NAMALWA (cell line): ENCODE measurements at regions not wholly inside any gene's neighbourhood (a gene's known extent, or its start where the extent isn't known, plus 50 kb on each side); places are given as distances from the start of the nearest gene placed in this dataset.

Experiments
- DNase-seq: peaks from one replicate; pipeline ENCODE4 v3.0.0-alpha.2; 2015; ENCODE audit warnings: low spot score

GRCh38 chr5:23084815-23085214 is 231.7 kb upstream of the CDH12 start:
- peak; percentile 33 for DNase-seq

- DNase-seq: peak; percentile 36
Measured at GRCh38 chr5:23072179-23072578, 219.0 kb upstream of the CDH12 start.

- no peak for DNase-seq
Measured at GRCh38 chr5:23071682-23072081, 218.5 kb upstream of the CDH12 start.

GRCh38 chr5:23064710-23065109 is 211.6 kb upstream of the CDH12 start:
- no peak for DNase-seq

- no peak for DNase-seq
Measured at GRCh38 chr5:23053846-23054245, 200.7 kb upstream of the CDH12 start.

GRCh38 chr5:23042226-23042625 is 189.1 kb upstream of the CDH12 start:
- no peak for DNase-seq

- no peak for DNase-seq
Measured at GRCh38 chr5:23035555-23036090, 182.5 kb upstream of the CDH12 start.

- no peak for DNase-seq
Measured at GRCh38 chr5:23033864-23034263, 180.7 kb upstream of the CDH12 start.

GRCh38 chr5:23029290-23029689 is 176.1 kb upstream of the CDH12 start:
- DNase-seq: no peak

- DNase-seq: no peak
Measured at GRCh38 chr5:23028445-23029021, 175.4 kb upstream of the CDH12 start.

- DNase-seq: no peak
Measured at GRCh38 chr5:23027830-23028229, 174.7 kb upstream of the CDH12 start.

GRCh38 chr5:23027331-23027730 is 174.2 kb upstream of the CDH12 start:
- no peak for DNase-seq

GRCh38 chr5:23026252-23027170 is 173.4 kb upstream of the CDH12 start:
- no peak for DNase-seq

GRCh38 chr5:23025629-23026233 is 172.6 kb upstream of the CDH12 start:
- DNase-seq: no peak

- no peak for DNase-seq
Measured at GRCh38 chr5:23024470-23024869, 171.3 kb upstream of the CDH12 start.

GRCh38 chr5:23014825-23015224 is 161.7 kb upstream of the CDH12 start:
- DNase-seq: no peak

- no peak for DNase-seq
Measured at GRCh38 chr5:23014266-23014665, 161.1 kb upstream of the CDH12 start.

GRCh38 chr5:23013395-23013998 is 160.4 kb upstream of the CDH12 start:
- DNase-seq: no peak

- no peak for DNase-seq
Measured at GRCh38 chr5:23012842-23013241, 159.7 kb upstream of the CDH12 start.

GRCh38 chr5:23007762-23008161 is 154.6 kb upstream of the CDH12 start:
- DNase-seq: no peak

GRCh38 chr5:23007236-23007635 is 154.1 kb upstream of the CDH12 start:
- DNase-seq: no peak

GRCh38 chr5:23001120-23001519 is 148.0 kb upstream of the CDH12 start:
- DNase-seq: no peak

- no peak for DNase-seq
Measured at GRCh38 chr5:22998774-22999173, 145.6 kb upstream of the CDH12 start.
